ENCODE measurements at regions not wholly inside any gene's neighbourhood (a gene's known extent, or its start where the extent isn't known, plus 50 kb on each side); places are given as distances from the start of the nearest gene placed in this dataset.

- no peak for DNase-seq
Observed at GRCh38 chr2:65548576-65549256, 116.3 kb upstream of the SPRED2 start.

GRCh38 chr2:65548064-65548463 is 115.7 kb upstream of the SPRED2 start:
- DNase-seq: no peak

- DNase-seq: no peak
Observed at GRCh38 chr2:65545837-65546805, 113.7 kb upstream of the SPRED2 start.

- no peak for DNase-seq
Observed at GRCh38 chr2:65541773-65542172, 109.4 kb upstream of the SPRED2 start.

- no peak for DNase-seq
Observed at GRCh38 chr2:65539633-65540032, 107.2 kb upstream of the SPRED2 start.

- no peak for DNase-seq
Observed at GRCh38 chr2:65537651-65538385, 105.4 kb upstream of the SPRED2 start.

GRCh38 chr2:65536596-65536995 is 104.2 kb upstream of the SPRED2 start:
- no peak for DNase-seq

- no peak for DNase-seq
Observed at GRCh38 chr2:65532937-65533336, 100.5 kb upstream of the SPRED2 start.

- no peak for DNase-seq
Observed at GRCh38 chr2:65532326-65532725, 99.9 kb upstream of the SPRED2 start.

GRCh38 chr2:65530547-65531320 is 98.3 kb upstream of the SPRED2 start:
- no peak for DNase-seq

- no peak for DNase-seq
Observed at GRCh38 chr2:65529419-65529818, 97.0 kb upstream of the SPRED2 start.

GRCh38 chr2:65528241-65528574 is 95.8 kb upstream of the SPRED2 start:
- no peak for DNase-seq

- no peak for DNase-seq
Observed at GRCh38 chr2:65527451-65528240, 95.2 kb upstream of the SPRED2 start.

GRCh38 chr2:65525616-65526231 is 93.3 kb upstream of the SPRED2 start:
- DNase-seq: no peak

GRCh38 chr2:65522922-65523321 is 90.5 kb upstream of the SPRED2 start:
- DNase-seq: no peak

GRCh38 chr2:65518751-65519150 is 86.4 kb upstream of the SPRED2 start:
- no peak for DNase-seq

GRCh38 chr2:65514555-65515195 is 82.3 kb upstream of the SPRED2 start:
- DNase-seq: no peak

GRCh38 chr2:65512783-65513182 is 80.4 kb upstream of the SPRED2 start:
- DNase-seq: no peak

- no peak for DNase-seq
Observed at GRCh38 chr2:65511306-65511705, 78.9 kb upstream of the SPRED2 start.

GRCh38 chr2:65508225-65508624 is 75.8 kb upstream of the SPRED2 start:
- DNase-seq: no peak
